Activated CD8-positive, alpha-beta T cell treated with anti-CD3 and anti-CD28 coated beads, Interleukin-2, amount 10 ng/mL, durations not matched to agents 7 days and 5 days (primary cell): ENCODE measurements at regions not wholly inside any gene's neighbourhood (a gene's known extent, or its start where the extent isn't known, plus 50 kb on each side); places are given as distances from the start of the nearest gene placed in this dataset.
"Not testable (repeated sequence)": the region's sequence is repeated elsewhere in the genome, so short reads cannot be mapped to it uniquely, and the experiment has no call there.

Source experiments
- ATAC-seq: fragments of 150-1000 bp; cut with Tn5 transposase; one replicate; pipeline ENCODE4 v1.10.0; 2021; ENCODE audit warnings: moderate library complexity
- CTCF ChIA-PET: fragments of 350-600 bp; sonication (Branson Sonifier 250); formaldehyde crosslinking; loops from one replicate; lab custom pipeline; 2021; ENCODE audit warnings: antibody characterized with exemption; lab: Charles Lee
- POLR2A ChIA-PET: fragments of 350-600 bp; sonication (Branson Sonifier 250); formaldehyde crosslinking; loops from one replicate; lab custom pipeline; 2021; ENCODE audit warnings: antibody characterized with exemption; lab: Charles Lee
- DNase-seq: peaks from one replicate; pipeline ENCODE4 v3.0.0-alpha.2; 2020
- H3K27ac Mint-ChIP-seq: one replicate; pipeline ENCODE4 v1.8.0; 2021; ENCODE audit warnings: mild to moderate bottlenecking, mixed read lengths
- H3K27me3 Mint-ChIP-seq: one replicate; pipeline ENCODE4 v1.8.0; 2021; ENCODE audit warnings: low read depth, mixed read lengths
- H3K36me3 Mint-ChIP-seq: one replicate; pipeline ENCODE4 v1.8.0; 2021; ENCODE audit warnings: low read depth, mixed read lengths
- H3K4me1 Mint-ChIP-seq: one replicate; pipeline ENCODE4 v1.8.0; 2021; ENCODE audit warnings: low read depth, mixed read lengths
- H3K4me3 Mint-ChIP-seq: one replicate; pipeline ENCODE4 v1.8.0; 2021; ENCODE audit warnings: mild to moderate bottlenecking, mixed read lengths
- H3K9me3 Mint-ChIP-seq: one replicate; pipeline ENCODE4 v1.8.0; 2022; ENCODE audit warnings: mixed read lengths; ENCODE audit not compliant: insufficient read depth

GRCh38 chr15:31222773-31223341 lies 103.8 kb upstream of the KLF13 start:
- Mint-ChIP-seq H3K27me3 (no peaks in the 10 kb centered on the region), H3K27ac (no peak overlapping the region), H3K4me1 (peaks cover 31% of the 10 kb centered on the region), H3K36me3 (no peaks in the 10 kb centered on the region), H3K4me3 (no peak overlapping the region), H3K9me3 (no peaks in the 10 kb centered on the region)
- DNase-seq (no peak), ATAC-seq (no peak)
- CTCF ChIA-PET = no interaction called here
- POLR2A ChIA-PET = no interaction called here

GRCh38 chr15:31223478-31224350 lies 102.9 kb upstream of the KLF13 start:
- Mint-ChIP-seq H3K4me3 (no peak overlapping the region), H3K27ac (no peak overlapping the region), H3K27me3 (peaks cover 5% of the 10 kb centered on the region), H3K9me3 (no peaks in the 10 kb centered on the region), H3K36me3 (no peaks in the 10 kb centered on the region), H3K4me1 (peaks cover 23% of the 10 kb centered on the region)
- POLR2A ChIA-PET = no interaction called here
- DNase-seq (no peak), ATAC-seq (no peak)
- CTCF ChIA-PET = no interaction called here

GRCh38 chr15:31224661-31225060 lies 102.0 kb upstream of the KLF13 start:
- H3K27ac Mint-ChIP-seq, DNase-seq, H3K36me3 Mint-ChIP-seq, POLR2A ChIA-PET, H3K27me3 Mint-ChIP-seq, CTCF ChIA-PET, H3K9me3 Mint-ChIP-seq, ATAC-seq, H3K4me3 Mint-ChIP-seq: not testable (repeated sequence)
- peaks cover 23% of the 10 kb centered on the region for H3K4me1 Mint-ChIP-seq

GRCh38 chr15:31225356-31225955 lies 101.2 kb upstream of the KLF13 start:
- peaks cover 5% of the 10 kb centered on the region for H3K27me3 Mint-ChIP-seq
- H3K4me3 Mint-ChIP-seq = no peak overlapping the region
- DNase-seq (no peak), ATAC-seq (no peak)
- peaks cover 23% of the 10 kb centered on the region for H3K4me1 Mint-ChIP-seq
- no peaks in the 10 kb centered on the region for H3K36me3 Mint-ChIP-seq
- CTCF ChIA-PET = no interaction called here
- H3K9me3 Mint-ChIP-seq = no peaks in the 10 kb centered on the region
- POLR2A ChIA-PET = interaction anchor here (0.9 kb wide), 1 partner anchor 9 kb away, joined by 3 read pairs; no protein-coding TSS in a partner anchor
- no peak overlapping the region for H3K27ac Mint-ChIP-seq

GRCh38 chr15:31226021-31226420 lies 100.6 kb upstream of the KLF13 start:
- H3K9me3 Mint-ChIP-seq = no peaks in the 10 kb centered on the region
- ChIA-PET CTCF (no interaction called here), POLR2A (interaction anchor here (0.9 kb wide), 1 partner anchor 9 kb away, joined by 3 read pairs; no protein-coding TSS in a partner anchor)
- H3K36me3 Mint-ChIP-seq = no peaks in the 10 kb centered on the region
- DNase-seq (no peak), ATAC-seq (no peak)
- peaks cover 23% of the 10 kb centered on the region for H3K4me1 Mint-ChIP-seq
- H3K27me3 Mint-ChIP-seq = peaks cover 5% of the 10 kb centered on the region
- H3K4me3 Mint-ChIP-seq = no peak overlapping the region
- no peak overlapping the region for H3K27ac Mint-ChIP-seq

GRCh38 chr15:31227235-31227634 lies 99.4 kb upstream of the KLF13 start:
- H3K4me3 Mint-ChIP-seq = no peak overlapping the region
- peaks cover 21% of the 10 kb centered on the region for H3K4me1 Mint-ChIP-seq
- H3K9me3 Mint-ChIP-seq = no peaks in the 10 kb centered on the region
- H3K36me3 Mint-ChIP-seq = no peaks in the 10 kb centered on the region
- no peak for ATAC-seq
- H3K27ac Mint-ChIP-seq = no peak overlapping the region
- peaks cover 8% of the 10 kb centered on the region for H3K27me3 Mint-ChIP-seq
- DNase-seq = no peak
- ChIA-PET CTCF (interaction anchor here (0.9 kb wide), 1 partner anchor 95 kb away, joined by 3 read pairs; no protein-coding TSS in a partner anchor), POLR2A (no interaction called here)

GRCh38 chr15:31228011-31228484 lies 98.6 kb upstream of the KLF13 start:
- H3K4me3 Mint-ChIP-seq = no peak overlapping the region
- H3K36me3 Mint-ChIP-seq = no peaks in the 10 kb centered on the region
- ChIA-PET CTCF (interaction anchor here (0.6 to 0.9 kb wide), 2 partner anchors 95 to 262 kb away, joined by 3 to 4 read pairs; no protein-coding TSS in a partner anchor), POLR2A (no interaction called here)
- H3K9me3 Mint-ChIP-seq = no peaks in the 10 kb centered on the region
- H3K27me3 Mint-ChIP-seq = peaks cover 8% of the 10 kb centered on the region
- peaks cover 13% of the 10 kb centered on the region for H3K4me1 Mint-ChIP-seq
- H3K27ac Mint-ChIP-seq = no peak overlapping the region
- no peak for DNase-seq
- no peak for ATAC-seq

GRCh38 chr15:31228980-31229826 lies 97.4 kb upstream of the KLF13 start:
- DNase-seq (no peak), ATAC-seq (no peak)
- H3K9me3 Mint-ChIP-seq = no peaks in the 10 kb centered on the region
- H3K4me3 Mint-ChIP-seq = no peak overlapping the region
- H3K27ac Mint-ChIP-seq = no peak overlapping the region
- POLR2A ChIA-PET = no interaction called here
- H3K4me1 Mint-ChIP-seq = peaks cover 8% of the 10 kb centered on the region
- CTCF ChIA-PET = no interaction called here
- H3K36me3 Mint-ChIP-seq = no peaks in the 10 kb centered on the region
- peaks cover 8% of the 10 kb centered on the region for H3K27me3 Mint-ChIP-seq

- H3K27me3 Mint-ChIP-seq = peaks cover 8% of the 10 kb centered on the region
- CTCF ChIA-PET = no interaction called here
- no peaks in the 10 kb centered on the region for H3K9me3 Mint-ChIP-seq
- ATAC-seq (no peak), DNase-seq (no peak)
- no peaks in the 10 kb centered on the region for H3K4me1 Mint-ChIP-seq
- no peaks in the 10 kb centered on the region for H3K36me3 Mint-ChIP-seq
- POLR2A ChIA-PET = no interaction called here
- H3K27ac Mint-ChIP-seq = no peak overlapping the region
- H3K4me3 Mint-ChIP-seq = no peak overlapping the region
These were observed 95.8 kb upstream of the KLF13 start for GRCh38 chr15:31230630-31231485.

GRCh38 chr15:31234815-31235214 lies 91.8 kb upstream of the KLF13 start:
- Mint-ChIP-seq H3K27me3 (peaks cover 3% of the 10 kb centered on the region), H3K4me1 (peaks cover 14% of the 10 kb centered on the region), H3K4me3 (no peak overlapping the region), H3K36me3 (no peaks in the 10 kb centered on the region), H3K9me3 (no peaks in the 10 kb centered on the region), H3K27ac (no peak overlapping the region)
- ChIA-PET POLR2A (no interaction called here), CTCF (no interaction called here)
- ATAC-seq (no peak), DNase-seq (no peak)
